ENCODE measurements at regions not wholly inside any gene's neighbourhood (a gene's known extent, or its start where the extent isn't known, plus 50 kb on each side); places are given as distances from the start of the nearest gene placed in this dataset.

- no peaks in the 10 kb centered on the region for H4K20me1 ChIP-seq (ENCODE audit: insufficient read depth)
- no peaks in the 10 kb centered on the region for H3K36me3 ChIP-seq (ENCODE audit: insufficient read depth)
- TF ChIP-seq CTCF (conservative IDR thresholded peaks at IDR 0.05; ENCODE audit: low read depth, low read length): no peak
- no peak overlapping the region for H3K4me2 ChIP-seq
- H2AFZ ChIP-seq (ENCODE audit: low read depth): no peak overlapping the region
- no peak overlapping the region for H3K4me3 ChIP-seq (IDR thresholded peaks at IDR 0.05; ENCODE audit: insufficient read depth, low read depth, low read length)
- H3K79me2 ChIP-seq (ENCODE audit: insufficient read depth, low read depth): no peaks in the 10 kb centered on the region
- H3K27me3 ChIP-seq (ENCODE audit: insufficient read depth, low read depth): 0 out of 2 replicates have a peak, but pooled peaks cover 3% of the 10 kb centered on the region
- H3K27ac ChIP-seq: no peak overlapping the region
- no peak overlapping the region for H3K9ac ChIP-seq
- H3K4me1 ChIP-seq (ENCODE audit: low read depth, poor library complexity, severe bottlenecking): no peaks in the 10 kb centered on the region
Observed at GRCh38 chr19:57055956-57056355, 63.8 kb upstream of the USP29 start.

DNA sequence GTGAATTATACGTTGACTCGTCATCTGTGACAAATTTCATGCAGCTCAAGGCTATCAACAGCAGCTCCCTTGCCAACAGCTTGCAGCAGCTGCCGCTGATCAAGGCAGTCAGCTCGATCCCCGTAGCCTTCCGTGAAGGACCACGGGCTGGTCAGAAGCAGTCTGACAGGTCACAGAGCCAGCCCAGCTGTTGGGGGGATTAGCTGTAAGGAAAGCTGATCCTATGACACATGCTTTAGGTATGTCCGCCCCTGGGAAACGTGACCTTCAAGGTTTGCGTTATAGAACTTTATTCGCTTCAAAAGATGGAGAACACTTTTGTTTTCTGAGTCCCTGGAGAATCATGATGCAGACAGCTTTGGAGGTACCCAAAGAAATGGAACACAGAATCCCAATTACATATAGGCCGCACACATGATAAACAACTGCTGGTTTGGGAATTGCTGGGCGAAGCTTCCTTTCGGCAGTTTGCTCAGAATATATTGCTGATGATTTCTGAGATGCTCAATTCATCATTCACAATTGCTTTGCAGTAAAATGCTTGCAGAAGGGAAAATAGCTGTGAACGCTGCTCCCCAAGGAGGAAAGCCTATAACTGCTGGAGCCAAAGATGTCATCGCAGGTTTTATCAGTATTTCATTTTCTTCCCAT, 62.6 kb upstream of the USP29 start:
- no peaks in the 10 kb centered on the region for H3K79me2 ChIP-seq (ENCODE audit: insufficient read depth, low read depth)
- H4K20me1 ChIP-seq (ENCODE audit: insufficient read depth): no peaks in the 10 kb centered on the region
- H3K4me2 ChIP-seq: no peak overlapping the region
- no peaks in the 10 kb centered on the region for H3K36me3 ChIP-seq (ENCODE audit: insufficient read depth)
- H2AFZ ChIP-seq (ENCODE audit: low read depth): no peak overlapping the region
- H3K4me3 ChIP-seq (IDR thresholded peaks at IDR 0.05; ENCODE audit: insufficient read depth, low read depth, low read length): no peak overlapping the region
- no peaks in the 10 kb centered on the region for H3K4me1 ChIP-seq (ENCODE audit: low read depth, poor library complexity, severe bottlenecking)
- H3K27ac ChIP-seq: no peak overlapping the region
- no peak for TF ChIP-seq CTCF (conservative IDR thresholded peaks at IDR 0.05; ENCODE audit: low read depth, low read length)
- 0 out of 2 replicates have a peak, but pooled peaks cover 3% of the 10 kb centered on the region for H3K27me3 ChIP-seq (ENCODE audit: insufficient read depth, low read depth)
- no peak overlapping the region for H3K9ac ChIP-seq

GRCh38 chr19:57058871-57059270, 60.9 kb upstream of the USP29 start:
- Histone ChIP-seq H3K79me2 (ENCODE audit: insufficient read depth, low read depth) (no peaks in the 10 kb centered on the region), H3K4me1 (ENCODE audit: low read depth, poor library complexity, severe bottlenecking) (no peaks in the 10 kb centered on the region), H4K20me1 (ENCODE audit: insufficient read depth) (no peaks in the 10 kb centered on the region), H2AFZ (ENCODE audit: low read depth) (no peak overlapping the region), H3K27me3 (ENCODE audit: insufficient read depth, low read depth) (0 out of 2 replicates have a peak, but pooled peaks cover 3% of the 10 kb centered on the region), H3K4me2 (no peak overlapping the region), H3K4me3 (IDR thresholded peaks at IDR 0.05; ENCODE audit: insufficient read depth, low read depth, low read length) (no peak overlapping the region), H3K27ac (no peak overlapping the region), H3K9ac (no peak overlapping the region), H3K36me3 (ENCODE audit: insufficient read depth) (no peaks in the 10 kb centered on the region)
- TF ChIP-seq CTCF (conservative IDR thresholded peaks at IDR 0.05; ENCODE audit: low read depth, low read length): no peak

GRCh38 chr19:57063070-57063469, 56.7 kb upstream of the USP29 start:
- Histone ChIP-seq H2AFZ (ENCODE audit: low read depth) (no peak overlapping the region), H3K4me2 (no peak overlapping the region), H3K36me3 (ENCODE audit: insufficient read depth) (no peaks in the 10 kb centered on the region), H3K4me3 (IDR thresholded peaks at IDR 0.05; ENCODE audit: insufficient read depth, low read depth, low read length) (no peak overlapping the region), H4K20me1 (ENCODE audit: insufficient read depth) (no peaks in the 10 kb centered on the region), H3K27ac (no peak overlapping the region), H3K4me1 (ENCODE audit: low read depth, poor library complexity, severe bottlenecking) (no peaks in the 10 kb centered on the region), H3K9ac (no peak overlapping the region), H3K79me2 (ENCODE audit: insufficient read depth, low read depth) (no peaks in the 10 kb centered on the region), H3K27me3 (ENCODE audit: insufficient read depth, low read depth) (0 out of 2 replicates have a peak, but pooled peaks cover 3% of the 10 kb centered on the region)
- no peak for TF ChIP-seq CTCF (conservative IDR thresholded peaks at IDR 0.05; ENCODE audit: low read depth, low read length)

Data from KMS-11 (cell line).